SU-DHL-6 (cell line): ENCODE measurements at regions not wholly inside any gene's neighbourhood (a gene's known extent, or its start where the extent isn't known, plus 50 kb on each side); places are given as distances from the start of the nearest gene placed in this dataset.

Experiments used
- CTCF ChIP-seq: fragments of 200-600 bp; sonication (generic); IDR thresholded peaks from one replicate; pipeline ENCODE4 v1.5.1; 2017; ENCODE audit warnings: antibody characterized with exemption, mild to moderate bottlenecking, low read length, moderate library complexity; ENCODE audit not compliant: insufficient read depth, poor library complexity, severe bottlenecking
- EZH2phosphoT487 ChIP-seq: fragments of 200-600 bp; sonication (generic), shearing (Covaris generic); conservative IDR thresholded peaks from 2 replicates; pipeline ENCODE4 v1.6.1; 2018; ENCODE audit warnings: mild to moderate bottlenecking, antibody characterized with exemption, low read length, moderate library complexity, mixed read lengths

DNA sequence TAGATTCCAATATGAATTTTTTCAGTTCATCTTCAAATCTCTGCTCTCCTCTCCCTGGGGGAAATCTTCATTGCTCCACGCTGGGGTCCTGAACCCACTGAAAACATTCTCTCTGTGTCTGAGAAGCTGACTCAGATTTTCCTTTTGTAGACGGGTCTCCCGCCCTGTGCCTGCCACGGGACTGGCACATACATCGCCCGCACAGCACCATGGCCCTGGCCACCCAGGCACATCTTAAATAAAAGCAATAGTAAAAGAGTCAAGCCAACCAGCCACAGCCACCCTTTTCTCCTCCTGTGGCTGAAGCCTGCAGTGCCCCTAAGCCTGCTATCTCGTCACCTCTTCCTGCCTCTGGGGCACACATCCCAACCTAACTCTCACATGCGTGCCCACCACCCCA, 301.2 kb downstream of the ZNF536 start:
- TF ChIP-seq EZH2phosphoT487 (no peak), CTCF (no peak)
